Panc1 (cell line): ENCODE measurements at regions not wholly inside any gene's neighbourhood (a gene's known extent, or its start where the extent isn't known, plus 50 kb on each side); places are given as distances from the start of the nearest gene placed in this dataset.
A peak's percentile ranks its signal among the peaks of the same experiment; 100 is the strongest.

ENCODE experiments used
- ATAC-seq: fragments of 200-7000 bp; cut with Tn5 transposase; 2 replicates; pipeline ENCODE4 v1.9.1; 2020; ENCODE audit warnings: mild to moderate bottlenecking, moderate library complexity
- BruUV-seq: library from RNA; stranded (reverse); fragments of 400-500 nt; replicated peaks from 2 replicates; lab custom pipeline; 2021; lab: Mats Ljungman, UMichigan
- CTCF ChIA-PET: fragments of 300-600 bp; sonication (Branson Sonifier 250); formaldehyde crosslinking; loops from one replicate; lab custom pipeline; 2022; ENCODE audit warnings: antibody characterized with exemption; lab: Charles Lee
- POLR2A ChIA-PET: fragments of 300-600 bp; sonication (Branson Sonifier 250); formaldehyde crosslinking; loops from one replicate; lab custom pipeline; 2022; ENCODE audit warnings: antibody characterized with exemption; lab: Charles Lee
- DNase-seq: peaks from one replicate; pipeline ENCODE4 v3.0.0-alpha.2; 2010; ENCODE audit warnings: low read depth, low spot score
- H3K27ac ChIP-seq: 2 replicates; pipeline ENCODE4 v1.5.1; 2011; ENCODE audit warnings: mild to moderate bottlenecking, low read length, inconsistent platforms
- H3K27me3 ChIP-seq: fragments of 200-500 bp; sonication (Bioruptor generic); 2 replicates; pipeline ENCODE4 v1.6.0; 2014; ENCODE audit warnings: low read length, inconsistent platforms; ENCODE audit not compliant: control insufficient read depth, insufficient read depth
- H3K36me3 ChIP-seq: fragments of 200-500 bp; sonication (Bioruptor generic); 2 replicates; pipeline ENCODE4 v1.5.1; 2014; ENCODE audit warnings: inconsistent platforms, mild to moderate bottlenecking, low read length, moderate library complexity; ENCODE audit not compliant: control insufficient read depth, insufficient read depth
- H3K4me1 ChIP-seq: 2 replicates; pipeline ENCODE4 v1.5.1; 2011; ENCODE audit warnings: inconsistent platforms, mild to moderate bottlenecking, low read length, moderate library complexity; ENCODE audit not compliant: control insufficient read depth, insufficient read depth
- H3K4me3 ChIP-seq, 2 experiments: 2 replicates each; pipeline ENCODE4 v1.5.1; 2011 to 2012; ENCODE audit warnings: low read depth in 2 of 2, low read length in 2 of 2, mild to moderate bottlenecking in 2 of 2, inconsistent platforms in 1 of 2, moderate library complexity in 1 of 2
- H3K9me3 ChIP-seq: fragments of 200-500 bp; sonication (Bioruptor generic); 2 replicates; pipeline ENCODE4 v1.5.1; 2014; ENCODE audit warnings: low read depth, mild to moderate bottlenecking, inconsistent platforms, low read length, moderate library complexity; ENCODE audit not compliant: control insufficient read depth, insufficient read depth
- CTCF ChIP-seq: fragments of 450-650 bp; IDR thresholded peaks from 2 replicates; pipeline ENCODE4 v1.5.1; 2017; ENCODE audit warnings: mild to moderate bottlenecking
- POLR2AphosphoS5 ChIP-seq: IDR thresholded peaks from 2 replicates; pipeline ENCODE4 v1.6.1; 2012; ENCODE audit warnings: mild to moderate bottlenecking, low read depth, low read length, moderate library complexity
- REST ChIP-seq, 2 experiments: IDR thresholded peaks; 2 replicates each; pipeline ENCODE4 v1.6.1; 2011 to 2012; ENCODE audit warnings: low read depth in 2 of 2, control low read depth in 1 of 2, low read length in 1 of 2, mild to moderate bottlenecking in 1 of 2, moderate library complexity in 1 of 2; ENCODE audit not compliant: insufficient read depth in 1 of 2
- SIN3A ChIP-seq: IDR thresholded peaks from 2 replicates; pipeline ENCODE4 v1.6.1; 2012; ENCODE audit warnings: low read depth, mild to moderate bottlenecking, low read length, moderate library complexity, borderline replicate concordance; ENCODE audit not compliant: insufficient read depth
- TCF7L2 ChIP-seq: IDR thresholded peaks from 2 replicates; pipeline ENCODE4 v1.6.1; 2011; ENCODE audit warnings: mild to moderate bottlenecking, low read depth, low read length, inconsistent platforms
- in situ Hi-C: cut with HindIII; loops from 2 replicates; pipeline ENCODE4 v1.10.0; 2016; ENCODE audit warnings: low sequenced_read_pairs, low pct_unique_long_range_greater_than_20kb
- intact Hi-C: fragments of 100-400 bp; cut with micrococcal nuclease; formaldehyde crosslinking; loops from one replicate; pipeline ENCODE4 v1.10.0; 2022; ENCODE audit not compliant: unreplicated experiment

- in situ Hi-C loops, result no loop called here
- ChIA-PET POLR2A (no interaction called here), CTCF (no interaction called here)
- Histone ChIP-seq H3K36me3 (no peaks in the 10 kb centered on the region), H3K27ac (peak overlapping the region; percentile 56; the same call in 1 of the 2 replicates), H3K27me3 (no peaks in the 10 kb centered on the region), H3K9me3 (no peaks in the 10 kb centered on the region), H3K4me3 (no peak overlapping the region), H3K4me1 (peaks cover 5% of the 10 kb centered on the region; the same call in 1 of the 2 replicates)
- BruUV-seq, result no TSS peak
- no peak for ATAC-seq
- intact Hi-C loops, result loop anchor here (2.0 to 10.0 kb wide), 3 partner anchors 371 to 735 kb away; no protein-coding TSS in a partner anchor
- TF ChIP-seq TCF7L2 (no peak), REST (IDR thresholded peaks at IDR 0.05; ENCODE audit: insufficient read depth in 1 of 2, low read depth in 2 of 2, low read length in 1 of 2) (peak in 1 of 2 experiments; percentile 56; a peak in 2 of 4 replicates)
- no peak for DNase-seq
These were observed 107.6 kb upstream of the LYPLAL1 start for GRCh38 chr1:219066098-219066497.

DNA sequence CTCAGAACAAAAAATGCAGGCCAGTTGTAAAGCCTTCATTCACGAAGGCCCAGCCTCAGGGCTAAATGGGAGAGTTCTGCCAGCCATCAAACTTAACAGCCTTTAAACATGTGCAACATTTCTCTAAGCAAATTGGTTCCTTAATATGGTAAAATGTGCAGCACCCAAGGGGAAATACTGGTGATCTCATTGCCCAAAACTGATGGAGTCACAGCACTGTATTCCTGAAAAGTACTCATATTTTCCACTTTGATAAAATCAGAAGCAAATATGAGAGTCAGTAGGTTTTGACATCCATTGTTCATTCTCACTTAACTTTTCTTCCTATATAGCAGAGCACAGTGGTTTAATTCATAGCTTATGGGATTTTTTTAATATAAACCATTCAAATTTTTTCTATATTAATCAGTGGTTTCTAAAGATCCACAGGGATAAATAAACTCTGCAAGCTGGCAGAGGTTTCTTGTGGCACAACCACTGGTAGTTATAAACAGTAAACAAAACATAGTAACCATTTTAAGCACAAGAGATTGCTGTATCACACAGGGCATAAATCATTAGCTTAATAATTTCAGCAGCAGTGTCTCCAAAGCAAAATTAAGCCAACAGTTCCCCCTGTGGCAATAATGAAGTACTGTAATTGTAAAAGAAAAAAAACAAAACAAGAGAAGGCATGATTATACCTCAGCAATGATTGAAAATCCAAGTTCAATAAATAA is 106.9 kb upstream of the LYPLAL1 start:
- POLR2A ChIA-PET, result interaction anchor here (0.6 kb wide), 1 partner anchor 288 kb away, joined by 4 read pairs; no protein-coding TSS in a partner anchor
- TF ChIP-seq POLR2AphosphoS5, result no peak
- TF ChIP-seq CTCF, result peak; percentile 65; the same call in 1 of the 2 replicates
- TF ChIP-seq TCF7L2, result no peak
- no peak for TF ChIP-seq SIN3A
- in situ Hi-C loops (no loop called here), intact Hi-C loops (loop anchor here (2.0 to 10.0 kb wide), 3 partner anchors 372 to 736 kb away; no protein-coding TSS in a partner anchor)
- Histone ChIP-seq H3K36me3 (no peaks in the 10 kb centered on the region), H3K4me3 (no peak overlapping the region), H3K4me1 (peaks cover 5% of the 10 kb centered on the region; the same call in 1 of the 2 replicates), H3K27me3 (no peaks in the 10 kb centered on the region), H3K9me3 (no peaks in the 10 kb centered on the region), H3K27ac (peak overlapping the region; percentile 63; the same call in 1 of the 2 replicates)
- ATAC-seq (peak; percentile 71), DNase-seq (peak; percentile 36)
- CTCF ChIA-PET, result interaction anchor here (0.6 to 1.3 kb wide), 2 partner anchors 591 to 728 kb away, joined by 3 to 4 read pairs; no protein-coding TSS in a partner anchor
- BruUV-seq, result no TSS peak
